ENCODE measurements at regions not wholly inside any gene's neighbourhood (a gene's known extent, or its start where the extent isn't known, plus 50 kb on each side); places are given as distances from the start of the nearest gene placed in this dataset.

DNA sequence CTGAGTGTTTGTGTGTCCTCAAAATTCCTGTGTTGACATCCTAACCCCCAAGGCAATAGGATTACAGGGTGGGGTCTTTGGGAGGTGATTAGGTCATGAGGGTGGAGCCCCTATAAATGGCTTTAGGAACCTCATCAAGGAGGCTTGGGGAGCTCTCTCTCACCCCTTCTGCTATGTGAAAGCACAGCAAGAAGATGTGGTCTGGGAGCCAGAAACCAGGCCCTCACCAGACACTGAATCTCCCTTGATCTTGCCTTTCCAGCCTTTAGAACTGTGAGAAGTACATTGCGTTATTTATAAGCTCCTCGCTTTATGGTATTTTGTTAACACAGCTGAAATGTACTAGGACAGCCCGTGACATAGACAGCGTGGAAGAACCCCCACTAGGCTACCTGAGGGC, 712.0 kb upstream of the SGCG start:
- Histone ChIP-seq H3K36me3 (no peaks in the 10 kb centered on the region), H3K4me3 (no peak overlapping the region), H3K27me3 (replicated peaks; ENCODE audit: insufficient read depth) (no peaks in the 10 kb centered on the region), H3K4me1 (ENCODE audit: control insufficient read depth in 1 of 2, low read depth in 2 of 2) (peaks cover 0 to 4% of the 10 kb centered on the region in 2 donors), H3K9me3 (no peaks in the 10 kb centered on the region), H3K27ac (no peak overlapping the region)
- TF ChIP-seq, protein P1, sequence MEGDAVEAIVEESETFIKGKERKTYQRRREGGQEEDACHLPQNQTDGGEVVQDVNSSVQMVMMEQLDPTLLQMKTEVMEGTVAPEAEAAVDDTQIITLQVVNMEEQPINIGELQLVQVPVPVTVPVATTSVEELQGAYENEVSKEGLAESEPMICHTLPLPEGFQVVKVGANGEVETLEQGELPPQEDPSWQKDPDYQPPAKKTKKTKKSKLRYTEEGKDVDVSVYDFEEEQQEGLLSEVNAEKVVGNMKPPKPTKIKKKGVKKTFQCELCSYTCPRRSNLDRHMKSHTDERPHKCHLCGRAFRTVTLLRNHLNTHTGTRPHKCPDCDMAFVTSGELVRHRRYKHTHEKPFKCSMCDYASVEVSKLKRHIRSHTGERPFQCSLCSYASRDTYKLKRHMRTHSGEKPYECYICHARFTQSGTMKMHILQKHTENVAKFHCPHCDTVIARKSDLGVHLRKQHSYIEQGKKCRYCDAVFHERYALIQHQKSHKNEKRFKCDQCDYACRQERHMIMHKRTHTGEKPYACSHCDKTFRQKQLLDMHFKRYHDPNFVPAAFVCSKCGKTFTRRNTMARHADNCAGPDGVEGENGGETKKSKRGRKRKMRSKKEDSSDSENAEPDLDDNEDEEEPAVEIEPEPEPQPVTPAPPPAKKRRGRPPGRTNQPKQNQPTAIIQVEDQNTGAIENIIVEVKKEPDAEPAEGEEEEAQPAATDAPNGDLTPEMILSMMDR (IDR thresholded peaks at IDR 0.05), result no peak
- DNase-seq (ENCODE audit: low spot score), result no peak
- ATAC-seq (ENCODE audit: insufficient number of reproducible peaks, low FRiP score, low read depth), result no peak

- Histone ChIP-seq H3K27me3 (replicated peaks; ENCODE audit: insufficient read depth) (no peaks in the 10 kb centered on the region), H3K27ac (no peak overlapping the region), H3K4me3 (no peak overlapping the region), H3K36me3 (no peaks in the 10 kb centered on the region), H3K9me3 (no peaks in the 10 kb centered on the region), H3K4me1 (ENCODE audit: control insufficient read depth in 1 of 2, low read depth in 2 of 2) (no peaks in the 10 kb centered on the region)
- TF ChIP-seq, protein P1 (IDR thresholded peaks at IDR 0.05), result no peak
- ATAC-seq (ENCODE audit: insufficient number of reproducible peaks, low FRiP score, low read depth) (no peak), DNase-seq (ENCODE audit: low spot score) (no peak)
These were observed 711.3 kb upstream of the SGCG start for GRCh38 chr13:22469452-22469851.

DNA sequence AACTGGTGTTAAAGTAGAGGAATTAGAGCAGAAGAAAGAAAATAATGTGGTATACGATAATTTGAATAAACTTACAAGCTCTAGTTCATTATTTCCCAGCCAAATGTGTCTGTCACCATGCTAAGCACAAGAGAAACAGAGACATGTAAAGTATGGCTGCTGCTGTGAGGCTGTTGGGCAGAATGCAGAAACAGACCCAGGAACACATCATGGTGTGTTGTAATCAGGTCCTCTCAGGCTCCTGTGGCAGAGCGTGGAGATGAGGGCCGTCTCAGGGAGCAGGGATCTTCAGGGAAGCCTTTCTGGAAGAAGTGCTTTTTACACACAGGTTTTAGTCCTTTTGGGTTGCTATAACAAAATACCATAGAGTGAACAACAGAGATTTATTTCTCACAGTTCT, 710.7 kb upstream of the SGCG start:
- DNase-seq (ENCODE audit: low spot score) (no peak), ATAC-seq (ENCODE audit: insufficient number of reproducible peaks, low FRiP score, low read depth) (no peak)
- Histone ChIP-seq H3K27ac (no peak overlapping the region), H3K4me1 (ENCODE audit: control insufficient read depth in 1 of 2, low read depth in 2 of 2) (no peaks in the 10 kb centered on the region), H3K27me3 (replicated peaks; ENCODE audit: insufficient read depth) (no peaks in the 10 kb centered on the region), H3K4me3 (no peak overlapping the region), H3K9me3 (no peaks in the 10 kb centered on the region), H3K36me3 (no peaks in the 10 kb centered on the region)
- TF ChIP-seq, protein P1 (IDR thresholded peaks at IDR 0.05), result no peak

DNA sequence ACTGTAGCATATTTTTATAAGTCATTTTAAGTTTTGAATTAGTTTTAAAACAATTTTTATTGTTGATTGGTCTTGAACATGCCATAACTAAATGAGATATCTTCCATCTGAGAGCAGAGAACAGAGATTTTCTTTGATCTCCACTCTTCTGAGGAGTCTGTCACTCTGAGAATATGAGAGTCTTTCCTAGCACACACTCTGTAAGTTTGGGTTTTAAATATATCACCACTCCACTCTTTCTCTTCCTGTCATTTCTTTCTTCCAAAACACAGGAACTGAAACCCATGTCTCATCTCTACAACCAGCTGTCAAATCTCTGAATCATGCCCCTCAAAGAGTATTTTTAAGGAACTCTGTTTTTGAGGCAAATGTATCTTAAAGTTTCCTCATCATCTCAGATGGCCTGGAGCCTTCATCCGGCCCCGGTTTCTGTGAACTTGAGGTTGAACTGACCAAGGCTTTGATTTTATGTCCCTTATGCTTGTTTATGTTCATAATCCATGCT, 698.2 kb upstream of the SGCG start:
- Histone ChIP-seq H3K4me1 (ENCODE audit: control insufficient read depth in 1 of 2, low read depth in 2 of 2) (no peaks in the 10 kb centered on the region), H3K9me3 (no peaks in the 10 kb centered on the region), H3K36me3 (no peaks in the 10 kb centered on the region), H3K4me3 (no peak overlapping the region), H3K27me3 (replicated peaks; ENCODE audit: insufficient read depth) (no peaks in the 10 kb centered on the region), H3K27ac (no peak overlapping the region)
- ATAC-seq (ENCODE audit: insufficient number of reproducible peaks, low FRiP score, low read depth), result no peak
- TF ChIP-seq, protein P1 (IDR thresholded peaks at IDR 0.05), result no peak
- no peak for DNase-seq (ENCODE audit: low spot score)

DNA sequence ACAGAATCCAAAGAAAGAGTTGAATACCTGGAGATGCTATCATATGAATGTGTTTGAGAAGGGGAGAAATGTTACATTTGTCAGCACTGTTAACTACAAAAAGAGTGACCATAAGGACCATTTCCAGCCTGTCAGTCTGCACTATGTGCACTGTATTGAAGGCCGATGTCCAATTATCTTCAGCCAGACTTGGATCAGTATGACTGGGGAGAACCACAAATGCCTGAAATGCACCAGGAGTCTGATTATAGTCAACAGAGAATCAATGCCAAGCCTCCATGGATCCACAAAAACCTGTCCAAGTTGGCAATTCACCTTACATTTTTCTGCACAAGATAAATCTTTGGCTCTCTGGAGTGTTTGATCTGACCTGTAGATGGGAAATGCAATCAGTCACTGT, 697.5 kb upstream of the SGCG start:
- no peak overlapping the region for H3K4me3 ChIP-seq
- no peak overlapping the region for H3K27ac ChIP-seq
- H3K36me3 ChIP-seq, result no peaks in the 10 kb centered on the region
- TF ChIP-seq, protein P1 (IDR thresholded peaks at IDR 0.05), result no peak
- ATAC-seq (ENCODE audit: insufficient number of reproducible peaks, low FRiP score, low read depth) (no peak), DNase-seq (ENCODE audit: low spot score) (no peak)
- H3K9me3 ChIP-seq, result no peaks in the 10 kb centered on the region
- no peaks in the 10 kb centered on the region for H3K4me1 ChIP-seq (ENCODE audit: control insufficient read depth in 1 of 2, low read depth in 2 of 2)
- H3K27me3 ChIP-seq (replicated peaks; ENCODE audit: insufficient read depth), result no peaks in the 10 kb centered on the region
